Neural crest cell (in vitro differentiated cells): ENCODE measurements at regions not wholly inside any gene's neighbourhood (a gene's known extent, or its start where the extent isn't known, plus 50 kb on each side); places are given as distances from the start of the nearest gene placed in this dataset.

ENCODE experiments used
- DNase-seq: peaks from one replicate; pipeline ENCODE4 v3.0.0; 2021; ENCODE audit warnings: low read depth, mixed read lengths, low spot score
- H3K27ac Mint-ChIP-seq: one replicate; pipeline ENCODE4 v1.8.0; 2021; ENCODE audit warnings: mild to moderate bottlenecking, mixed read lengths; ENCODE audit not compliant: unreplicated experiment
- H3K27me3 Mint-ChIP-seq: 2 replicates; pipeline ENCODE4 v1.8.0; 2021; ENCODE audit warnings: low read depth, mild to moderate bottlenecking, mixed read lengths
- H3K36me3 Mint-ChIP-seq: 2 replicates; pipeline ENCODE4 v1.8.0; 2021; ENCODE audit warnings: low read depth, mild to moderate bottlenecking, mixed read lengths
- H3K4me1 Mint-ChIP-seq: 2 replicates; pipeline ENCODE4 v1.8.0; 2021; ENCODE audit warnings: mixed read lengths
- H3K4me3 Mint-ChIP-seq: one replicate; pipeline ENCODE4 v1.8.0; 2021; ENCODE audit warnings: mild to moderate bottlenecking, mixed read lengths
- H3K9me3 Mint-ChIP-seq: 2 replicates; pipeline ENCODE4 v1.8.0; 2021; ENCODE audit warnings: mixed read lengths
- TF ChIP-seq, protein P1 (sequence below): fragments of 200-600 bp; sonication (generic); conservative IDR thresholded peaks from 2 replicates; pipeline ENCODE4 v1.5.0; 2021; ENCODE audit warnings: antibody characterized with exemption, mild to moderate bottlenecking

DNA sequence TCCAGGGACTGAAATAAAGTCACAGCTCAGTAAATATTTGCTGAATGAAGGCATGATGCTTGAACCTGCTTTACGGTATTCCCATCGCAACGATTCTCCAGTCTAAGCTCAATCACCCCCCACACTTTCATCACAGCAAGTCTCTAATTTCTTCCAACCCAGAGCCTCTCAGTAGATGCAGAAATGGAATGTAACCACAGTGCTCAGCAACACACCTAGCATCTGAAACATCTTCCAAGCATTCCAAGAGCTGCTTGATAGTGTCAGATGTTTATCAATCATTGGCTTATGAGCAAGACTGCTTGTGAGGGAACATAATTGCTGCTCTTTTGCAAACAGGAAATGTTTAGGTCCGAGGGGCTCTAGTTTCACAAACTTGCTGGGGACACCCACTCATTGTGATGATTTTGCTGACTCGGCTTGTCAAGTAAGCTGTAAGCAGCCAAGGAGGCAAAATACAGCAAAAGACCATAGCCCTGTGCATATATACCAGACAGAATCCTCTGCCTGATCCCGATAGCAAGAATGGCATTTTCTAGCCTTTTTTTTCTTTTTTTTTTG, 751.2 kb downstream of the NR2F2 start:
- Mint-ChIP-seq H3K36me3 (no peaks in the 10 kb centered on the region), H3K4me1 (peaks cover 35% of the 10 kb centered on the region), H3K9me3 (no peaks in the 10 kb centered on the region), H3K27ac (no peak overlapping the region), H3K27me3 (peaks cover 38% of the 10 kb centered on the region), H3K4me3 (no peak overlapping the region)
- TF ChIP-seq, protein P1, sequence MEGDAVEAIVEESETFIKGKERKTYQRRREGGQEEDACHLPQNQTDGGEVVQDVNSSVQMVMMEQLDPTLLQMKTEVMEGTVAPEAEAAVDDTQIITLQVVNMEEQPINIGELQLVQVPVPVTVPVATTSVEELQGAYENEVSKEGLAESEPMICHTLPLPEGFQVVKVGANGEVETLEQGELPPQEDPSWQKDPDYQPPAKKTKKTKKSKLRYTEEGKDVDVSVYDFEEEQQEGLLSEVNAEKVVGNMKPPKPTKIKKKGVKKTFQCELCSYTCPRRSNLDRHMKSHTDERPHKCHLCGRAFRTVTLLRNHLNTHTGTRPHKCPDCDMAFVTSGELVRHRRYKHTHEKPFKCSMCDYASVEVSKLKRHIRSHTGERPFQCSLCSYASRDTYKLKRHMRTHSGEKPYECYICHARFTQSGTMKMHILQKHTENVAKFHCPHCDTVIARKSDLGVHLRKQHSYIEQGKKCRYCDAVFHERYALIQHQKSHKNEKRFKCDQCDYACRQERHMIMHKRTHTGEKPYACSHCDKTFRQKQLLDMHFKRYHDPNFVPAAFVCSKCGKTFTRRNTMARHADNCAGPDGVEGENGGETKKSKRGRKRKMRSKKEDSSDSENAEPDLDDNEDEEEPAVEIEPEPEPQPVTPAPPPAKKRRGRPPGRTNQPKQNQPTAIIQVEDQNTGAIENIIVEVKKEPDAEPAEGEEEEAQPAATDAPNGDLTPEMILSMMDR, result no peak
- DNase-seq, result no peak

DNA sequence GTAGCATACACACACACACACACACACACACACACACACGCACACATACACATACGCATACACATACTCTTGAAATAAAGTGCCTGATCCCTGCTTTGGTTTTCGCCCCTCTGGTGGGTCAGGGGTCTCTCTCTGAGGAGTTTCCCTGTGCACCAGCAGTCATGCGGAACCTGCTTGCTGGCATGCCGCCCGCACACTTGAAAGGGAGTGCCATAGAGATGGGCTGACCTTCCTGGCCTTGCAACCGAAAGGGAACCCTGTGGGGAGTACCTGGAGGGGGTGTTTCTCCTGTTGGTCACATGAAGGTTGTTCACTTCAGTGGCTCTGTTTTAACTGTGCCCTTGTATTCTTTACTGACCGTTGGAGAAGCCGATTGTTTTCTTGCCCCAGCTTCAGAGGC, 752.3 kb downstream of the NR2F2 start:
- Mint-ChIP-seq H3K9me3 (no peaks in the 10 kb centered on the region), H3K27me3 (peaks cover 46% of the 10 kb centered on the region), H3K4me1 (peaks cover 38% of the 10 kb centered on the region)

DNA sequence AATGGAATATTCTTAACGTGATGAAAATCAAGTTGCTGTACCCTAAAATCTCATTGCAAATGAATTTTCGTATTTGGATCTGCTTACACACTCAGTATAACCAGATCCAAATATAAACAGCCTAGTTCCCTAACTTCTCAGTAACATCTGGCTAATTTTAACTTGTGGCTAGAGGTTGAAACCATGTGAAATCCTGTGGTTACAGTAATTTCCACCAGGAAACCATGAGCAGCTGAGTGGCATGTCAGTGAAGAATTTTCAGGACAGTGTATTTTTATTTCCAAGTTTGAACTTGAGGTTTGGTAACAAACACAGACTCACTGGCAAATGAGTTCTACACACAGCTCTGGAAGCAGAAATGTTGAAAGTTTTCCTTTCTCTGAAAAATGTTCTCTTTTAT, 754.1 kb downstream of the NR2F2 start:
- Mint-ChIP-seq H3K4me3 (no peak overlapping the region), H3K9me3 (no peaks in the 10 kb centered on the region), H3K27ac (no peak overlapping the region), H3K27me3 (peaks cover 41% of the 10 kb centered on the region), H3K36me3 (no peaks in the 10 kb centered on the region), H3K4me1 (peaks cover 38% of the 10 kb centered on the region)
- DNase-seq, result no peak
- TF ChIP-seq, protein P1, result no peak

More for the DNA sequence above, 752.3 kb downstream of the NR2F2 start:
- H3K4me3 Mint-ChIP-seq, result no peak overlapping the region
- TF ChIP-seq, protein P1, result no peak
- H3K27ac Mint-ChIP-seq, result no peak overlapping the region
- no peak for DNase-seq
- no peaks in the 10 kb centered on the region for H3K36me3 Mint-ChIP-seq

DNA sequence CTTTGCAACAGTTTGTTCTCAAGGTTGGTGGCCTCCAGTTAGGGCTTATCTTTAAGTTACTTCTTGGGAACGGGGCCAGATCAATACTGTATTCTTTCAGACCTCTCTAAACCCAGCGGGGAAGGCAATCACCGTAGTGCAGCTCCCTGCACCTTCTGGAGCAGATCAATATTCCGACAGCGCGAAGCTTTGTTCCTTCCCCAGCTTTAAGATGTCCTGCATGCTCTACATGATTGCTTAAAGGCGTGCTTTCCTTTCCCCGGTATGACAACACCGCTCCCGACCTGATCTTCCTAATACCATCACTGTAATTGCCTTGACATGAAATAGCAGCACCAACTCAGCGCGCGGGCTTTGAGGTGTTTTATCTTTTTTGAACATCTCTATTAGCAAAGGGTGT, 755.2 kb downstream of the NR2F2 start:
- no peak overlapping the region for H3K27ac Mint-ChIP-seq
- peaks cover 41% of the 10 kb centered on the region for H3K27me3 Mint-ChIP-seq
- no peak overlapping the region for H3K4me3 Mint-ChIP-seq
- no peak for DNase-seq
- peaks cover 47% of the 10 kb centered on the region for H3K4me1 Mint-ChIP-seq
- TF ChIP-seq, protein P1, result no peak
- H3K36me3 Mint-ChIP-seq, result no peaks in the 10 kb centered on the region
- no peaks in the 10 kb centered on the region for H3K9me3 Mint-ChIP-seq

DNA sequence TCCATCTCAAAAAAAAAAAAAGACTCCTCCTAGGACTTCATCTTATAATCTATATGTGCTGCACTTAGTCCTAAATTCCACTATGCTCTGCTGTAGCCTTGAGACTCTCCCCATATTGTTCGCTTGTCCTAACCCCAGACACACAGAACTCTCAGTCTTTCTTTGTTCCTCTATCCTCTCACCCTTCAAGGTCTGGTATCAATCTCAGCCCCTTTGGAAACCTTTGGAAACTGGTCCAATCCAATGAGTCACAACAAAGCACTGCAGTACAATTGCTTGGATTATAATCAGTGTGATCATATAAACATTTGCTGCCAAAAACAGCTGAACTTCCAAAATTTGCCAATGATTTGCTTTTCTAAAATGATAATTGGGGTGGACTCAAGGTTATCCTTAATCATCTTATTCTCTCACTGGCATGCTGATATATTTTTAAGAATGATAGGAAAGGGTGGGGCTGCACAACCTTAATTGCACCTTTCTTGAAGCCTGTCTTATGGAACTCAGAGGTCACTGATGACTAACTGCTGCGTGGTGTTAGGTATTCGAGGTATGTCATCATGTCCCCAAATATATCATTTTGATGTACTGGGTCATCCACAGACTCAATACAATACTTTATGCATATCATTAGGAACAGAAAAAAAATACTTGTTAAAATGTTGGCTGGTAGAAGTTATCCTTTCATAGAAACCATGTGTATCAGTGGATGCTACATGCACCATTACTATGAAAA, 756.7 kb downstream of the NR2F2 start:
- H3K4me1 Mint-ChIP-seq, result peaks cover 47% of the 10 kb centered on the region
- H3K9me3 Mint-ChIP-seq, result no peaks in the 10 kb centered on the region
- H3K4me3 Mint-ChIP-seq, result no peak overlapping the region
- H3K36me3 Mint-ChIP-seq, result no peaks in the 10 kb centered on the region
- no peak for DNase-seq
- H3K27me3 Mint-ChIP-seq, result peaks cover 41% of the 10 kb centered on the region
- TF ChIP-seq, protein P1, result no peak
- no peak overlapping the region for H3K27ac Mint-ChIP-seq
